HCT116 (cell line): ENCODE measurements at regions not wholly inside any gene's neighbourhood (a gene's known extent, or its start where the extent isn't known, plus 50 kb on each side); places are given as distances from the start of the nearest gene placed in this dataset.
"Not testable (repeated sequence)": the region's sequence is repeated elsewhere in the genome, so short reads cannot be mapped to it uniquely, and the experiment has no call there.

Experiments used
- ATAC-seq: fragments of 200-7000 bp; cut with Tn5 transposase; 2 replicates; pipeline ENCODE4 v1.9.1; 2020; ENCODE audit warnings: mild to moderate bottlenecking, moderate library complexity
- BruUV-seq: library from RNA; stranded (reverse); fragments of 400-500 nt; replicated peaks from 2 replicates; lab custom pipeline; 2021; lab: Mats Ljungman, UMichigan
- CTCF ChIA-PET: fragments of 300-600 bp; sonication (Branson Sonifier 250); formaldehyde crosslinking; loops from one replicate; lab custom pipeline; 2021; ENCODE audit warnings: antibody characterized with exemption; lab: Charles Lee
- POLR2A ChIA-PET: fragments of 300-600, 350-600 bp; sonication (Branson Sonifier 250); formaldehyde crosslinking; loops from one replicate; lab custom pipeline; 2021; ENCODE audit warnings: antibody characterized with exemption; lab: Charles Lee
- RAD21 ChIA-PET, 2 experiments: fragments of 300-600 bp; sonication (Branson Sonifier 250); formaldehyde crosslinking; loops; one replicate each; lab custom pipeline; 2023; ENCODE audit warnings: low total read pairs in 2 of 2; ENCODE audit not compliant: uncharacterized antibody in 2 of 2, unreplicated experiment in 2 of 2, low non-redundant PET in 1 of 2; lab: Charles Lee
- DNase-seq: peaks from one replicate; pipeline ENCODE4 v3.0.0-alpha.2; 2010; ENCODE audit warnings: low read depth, low spot score
- H2AFZ ChIP-seq: fragments of 200-600 bp; shearing (Covaris generic), sonication (generic); 2 replicates; pipeline ENCODE4 v1.6.1; 2017; ENCODE audit warnings: low read depth, mixed run types, mixed read lengths, antibody characterized with exemption, low read length; ENCODE audit not compliant: poor library complexity, severe bottlenecking
- H3K27ac ChIP-seq: 2 replicates; pipeline ENCODE4 v1.5.1; 2012; ENCODE audit warnings: low read depth, low read length
- H3K27me3 ChIP-seq: fragments of 200-600 bp; sonication (generic); 2 replicates; pipeline ENCODE4 v1.6.1; 2016; ENCODE audit warnings: mixed run types, low read length, mixed read lengths; ENCODE audit not compliant: insufficient read depth
- H3K36me3 ChIP-seq, 2 experiments: fragments of 200-500 bp in 1 of 2; fragments of 200-600 bp in 1 of 2; sonication (Bioruptor generic) in 1 of 2; sonication (generic) in 1 of 2; 2 replicates each; pipeline versions ENCODE4 v1.5.1 to v1.6.1; 2014 to 2016; ENCODE audit warnings: low read length in 2 of 2, inconsistent platforms in 1 of 2, mixed read lengths in 1 of 2, mixed run types in 1 of 2; ENCODE audit not compliant: insufficient read depth in 2 of 2, control insufficient read depth in 1 of 2
- H3K4me1 ChIP-seq, 2 experiments: fragments of 200-600 bp in 1 of 2; sonication (generic) in 1 of 2; 2 replicates each; pipeline versions ENCODE4 v1.5.1 to v1.6.1; 2012 to 2017; ENCODE audit warnings: low read length in 2 of 2, inconsistent platforms in 1 of 2, mild to moderate bottlenecking in 1 of 2, mixed read lengths in 1 of 2, mixed run types in 1 of 2, moderate library complexity in 1 of 2; ENCODE audit not compliant: insufficient read depth in 2 of 2, control insufficient read depth in 1 of 2
- H3K4me2 ChIP-seq: fragments of 200-600 bp; sonication (generic); 2 replicates; pipeline ENCODE4 v1.6.1; 2017; ENCODE audit warnings: mixed run types, low read length, mixed read lengths
- H3K4me3 ChIP-seq, 2 experiments: fragments of 200-600 bp in 1 of 2; sonication (generic) in 1 of 2; replicated peaks in 1 of 2; 2 replicates each; pipeline ENCODE4 v1.5.1; 2011 to 2016; ENCODE audit warnings: low read length in 2 of 2, control low read depth in 1 of 2, low read depth in 1 of 2, mild to moderate bottlenecking in 1 of 2, mixed read lengths in 1 of 2, mixed run types in 1 of 2
- H3K79me2 ChIP-seq: fragments of 200-600 bp; sonication (generic); 2 replicates; pipeline ENCODE4 v1.6.1; 2017; ENCODE audit warnings: mild to moderate bottlenecking, mixed run types, low read length, moderate library complexity, mixed read lengths; ENCODE audit not compliant: insufficient read depth
- H3K9ac ChIP-seq: fragments of 200-600 bp; sonication (generic); 2 replicates; pipeline ENCODE4 v1.6.1; 2016; ENCODE audit warnings: low read length, mixed read lengths
- H3K9me2 ChIP-seq: fragments of 200-600 bp; sonication (generic), shearing (Covaris generic); 2 replicates; pipeline ENCODE4 v1.6.1; 2017; ENCODE audit warnings: mixed run types, mild to moderate bottlenecking, moderate library complexity; ENCODE audit not compliant: insufficient read depth
- H3K9me3 ChIP-seq, 2 experiments: fragments of 200-500 bp in 1 of 2; fragments of 200-600 bp in 1 of 2; sonication (Bioruptor generic) in 1 of 2; sonication (generic) in 1 of 2; 2 replicates each; pipeline ENCODE4 v1.6.1; 2014 to 2017; ENCODE audit warnings: low read length in 2 of 2, mixed read lengths in 2 of 2, inconsistent platforms in 1 of 2, low read depth in 1 of 2, mild to moderate bottlenecking in 1 of 2, mixed run types in 1 of 2, moderate library complexity in 1 of 2; ENCODE audit not compliant: control insufficient read depth in 1 of 2, insufficient read depth in 1 of 2
- H4K20me1 ChIP-seq: fragments of 200-600 bp; sonication (generic), shearing (Covaris generic); 2 replicates; pipeline ENCODE4 v1.6.1; 2017; ENCODE audit warnings: mixed run types, mild to moderate bottlenecking, moderate library complexity; ENCODE audit not compliant: insufficient read depth
- CEBPB ChIP-seq: IDR thresholded peaks from 2 replicates; pipeline ENCODE4 v1.6.1; 2012; ENCODE audit warnings: low read depth
- EZH2phosphoT487 ChIP-seq: fragments of 200-600 bp; IDR thresholded peaks from 2 replicates; pipeline ENCODE4 v1.6.1; 2018; ENCODE audit warnings: antibody characterized with exemption, borderline replicate concordance
- JUND ChIP-seq: IDR thresholded peaks from 2 replicates; pipeline ENCODE4 v1.6.1; 2012
- intact Hi-C: fragments of 100-400 bp; cut with micrococcal nuclease; formaldehyde crosslinking; loops from 2 replicates; pipeline ENCODE4 v1.10.0; 2022

DNA sequence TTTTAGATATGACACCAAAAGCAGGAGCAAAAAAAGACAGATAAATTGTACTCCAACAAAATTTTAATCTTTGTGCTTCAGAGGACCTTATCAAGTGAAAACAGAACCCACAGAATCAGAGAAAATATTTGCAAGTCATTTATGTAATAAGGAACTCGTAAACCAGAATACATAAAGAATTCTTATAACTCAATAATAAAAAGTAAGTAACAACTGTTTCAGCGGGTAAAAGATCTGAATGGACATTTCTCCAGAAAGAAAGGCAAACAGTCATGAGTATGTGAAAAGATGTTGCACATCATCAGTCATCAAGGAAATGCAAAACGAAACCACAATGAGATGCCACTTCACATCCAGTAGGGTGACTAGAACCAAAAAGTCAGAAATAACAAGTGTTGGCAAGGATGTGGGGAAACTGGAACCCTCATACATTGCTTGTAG lies 167.7 kb upstream of the KCTD7 start:
- no peak overlapping the region for H3K9ac ChIP-seq
- RAD21 ChIA-PET: no interaction called here
- H3K9me2 ChIP-seq: no peaks in the 10 kb centered on the region
- CTCF ChIA-PET: no interaction called here
- ATAC-seq: no peak
- H3K27ac ChIP-seq: no peak overlapping the region
- intact Hi-C loops: no loop called here
- H3K27me3 ChIP-seq: no peaks in the 10 kb centered on the region
- TF ChIP-seq JUND (no peak), CEBPB (no peak), EZH2phosphoT487 (no peak)
- TF ChIP-seq, all 23 proteins: peak for 0
- Histone ChIP-seq H2AFZ (no peak overlapping the region), H3K79me2 (no peaks in the 10 kb centered on the region), H4K20me1 (no peaks in the 10 kb centered on the region), H3K36me3 (no peaks in the 10 kb centered on the region), H3K4me3 (no peak overlapping the region), H3K4me1 (no peaks in the 10 kb centered on the region), H3K9me3 (no peaks in the 10 kb centered on the region), H3K4me2 (no peak overlapping the region)
- BruUV-seq: no TSS peak
- POLR2A ChIA-PET: no interaction called here
- no peak for DNase-seq

DNA sequence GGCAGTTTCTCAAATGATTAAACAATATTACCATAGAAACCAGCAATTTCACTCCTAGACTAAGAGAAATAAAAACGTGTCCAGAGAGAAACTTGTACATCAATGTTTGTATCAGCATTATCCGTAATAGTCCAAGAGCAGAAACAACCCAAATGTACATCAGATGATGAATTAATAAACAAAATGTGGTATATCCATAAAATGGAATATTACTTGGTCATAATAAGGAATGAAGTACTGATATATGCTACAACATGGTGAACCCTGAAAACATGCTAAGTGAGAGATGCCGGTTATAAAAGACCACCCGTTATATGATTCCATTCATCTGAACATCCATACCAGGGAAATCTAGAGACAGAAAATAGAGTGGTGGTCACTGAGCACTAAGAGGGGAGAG lies 167.3 kb upstream of the KCTD7 start:
- CTCF ChIA-PET, H4K20me1 ChIP-seq, H3K9me2 ChIP-seq, H2AFZ ChIP-seq, ATAC-seq, H3K9me3 ChIP-seq, H3K79me2 ChIP-seq, H3K4me2 ChIP-seq, H3K9ac ChIP-seq, DNase-seq, H3K4me3 ChIP-seq, H3K36me3 ChIP-seq, BruUV-seq, H3K27me3 ChIP-seq, POLR2A ChIA-PET, H3K4me1 ChIP-seq, intact Hi-C loops, RAD21 ChIA-PET, H3K27ac ChIP-seq: not testable (repeated sequence)

DNA sequence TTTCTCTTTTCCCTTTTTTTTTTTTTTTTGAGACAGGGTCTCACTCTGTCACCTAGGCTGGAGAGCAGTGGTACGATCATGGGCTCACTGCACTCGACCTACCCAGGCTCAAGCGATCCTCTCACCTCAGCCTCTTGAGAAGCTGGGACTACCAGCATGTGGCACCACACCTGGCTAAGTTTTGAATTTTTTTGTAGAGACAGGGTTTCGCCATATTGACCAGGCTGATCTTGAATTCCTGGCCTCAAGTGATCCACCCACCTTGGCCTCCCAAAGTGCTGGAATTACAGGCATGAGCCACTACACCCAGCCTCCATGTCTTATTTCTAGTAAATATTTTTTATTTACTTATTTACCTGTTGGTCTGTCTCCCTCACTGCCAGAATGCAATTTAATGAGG lies 165.8 kb upstream of the KCTD7 start:
- H3K9me2 ChIP-seq, RAD21 ChIA-PET, intact Hi-C loops, POLR2A ChIA-PET, H3K4me2 ChIP-seq, H3K4me3 ChIP-seq, DNase-seq, H3K9ac ChIP-seq, CTCF ChIA-PET, H3K9me3 ChIP-seq, ATAC-seq, H3K4me1 ChIP-seq, H3K27ac ChIP-seq, H3K27me3 ChIP-seq, H3K36me3 ChIP-seq, H3K79me2 ChIP-seq, H4K20me1 ChIP-seq, BruUV-seq, H2AFZ ChIP-seq: not testable (repeated sequence)
